Keratinocyte (primary cell): ENCODE measurements at regions not wholly inside any gene's neighbourhood (a gene's known extent, or its start where the extent isn't known, plus 50 kb on each side); places are given as distances from the start of the nearest gene placed in this dataset.

Experiments
- EZH2 ChIP-seq: IDR thresholded peaks from one replicate; pipeline ENCODE4 v1.6.1; 2012; ENCODE audit warnings: inconsistent platforms, mild to moderate bottlenecking, low read length, moderate library complexity
- TF ChIP-seq, protein P1 (sequence below), 3 experiments: IDR thresholded peaks in 1 of 3; conservative IDR thresholded peaks in 1 of 3; optimal IDR thresholded peaks in 1 of 3; 2 replicates in 2 of 3; 3 replicates in 1 of 3; pipeline versions ENCODE3 to v1.5.1; 2011; ENCODE audit warnings: low read length in 3 of 3, mild to moderate bottlenecking in 3 of 3, moderate library complexity in 2 of 3, control low read depth in 1 of 3, inconsistent platforms in 1 of 3; ENCODE audit not compliant: insufficient read depth in 2 of 3; ENCODE audit errors: extremely low read depth in 1 of 3

DNA sequence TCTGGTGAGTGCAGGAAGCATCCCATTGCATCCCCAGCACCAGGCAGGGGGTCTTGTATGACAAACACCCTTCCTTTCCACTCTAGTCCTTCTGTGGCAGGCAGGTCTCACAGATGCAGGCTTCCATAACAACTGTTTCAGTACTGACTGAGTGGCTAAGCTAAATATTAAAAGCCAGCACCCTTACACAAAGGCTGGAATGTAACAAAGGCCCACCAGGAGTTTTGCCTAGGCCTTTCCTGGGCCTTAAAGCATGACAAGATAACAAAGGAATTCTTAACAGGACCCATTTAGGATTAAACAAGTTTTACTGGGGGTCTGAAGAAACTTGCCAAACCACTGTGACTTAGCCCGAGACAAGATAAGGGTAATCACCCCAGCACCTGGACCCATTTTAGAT, 228.9 kb upstream of the RPL38 start:
- no peak for TF ChIP-seq EZH2
- TF ChIP-seq, protein P1, sequence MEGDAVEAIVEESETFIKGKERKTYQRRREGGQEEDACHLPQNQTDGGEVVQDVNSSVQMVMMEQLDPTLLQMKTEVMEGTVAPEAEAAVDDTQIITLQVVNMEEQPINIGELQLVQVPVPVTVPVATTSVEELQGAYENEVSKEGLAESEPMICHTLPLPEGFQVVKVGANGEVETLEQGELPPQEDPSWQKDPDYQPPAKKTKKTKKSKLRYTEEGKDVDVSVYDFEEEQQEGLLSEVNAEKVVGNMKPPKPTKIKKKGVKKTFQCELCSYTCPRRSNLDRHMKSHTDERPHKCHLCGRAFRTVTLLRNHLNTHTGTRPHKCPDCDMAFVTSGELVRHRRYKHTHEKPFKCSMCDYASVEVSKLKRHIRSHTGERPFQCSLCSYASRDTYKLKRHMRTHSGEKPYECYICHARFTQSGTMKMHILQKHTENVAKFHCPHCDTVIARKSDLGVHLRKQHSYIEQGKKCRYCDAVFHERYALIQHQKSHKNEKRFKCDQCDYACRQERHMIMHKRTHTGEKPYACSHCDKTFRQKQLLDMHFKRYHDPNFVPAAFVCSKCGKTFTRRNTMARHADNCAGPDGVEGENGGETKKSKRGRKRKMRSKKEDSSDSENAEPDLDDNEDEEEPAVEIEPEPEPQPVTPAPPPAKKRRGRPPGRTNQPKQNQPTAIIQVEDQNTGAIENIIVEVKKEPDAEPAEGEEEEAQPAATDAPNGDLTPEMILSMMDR (optimal IDR thresholded peaks at IDR 0.05 in 1 of 3, IDR thresholded peaks at IDR 0.05 in 1 of 3, conservative IDR thresholded peaks at IDR 0.05 in 1 of 3; ENCODE audit: extremely low read depth in 1 of 3, insufficient read depth in 2 of 3, low read length in 3 of 3), result no peak
